Stimulated activated CD8-positive, alpha-beta memory T cell treated with anti-CD3 and anti-CD28 coated beads, Interleukin-7, amount 100 ng/mL, for 1 hour (primary cell): ENCODE measurements at regions not wholly inside any gene's neighbourhood (a gene's known extent, or its start where the extent isn't known, plus 50 kb on each side); places are given as distances from the start of the nearest gene placed in this dataset.

ENCODE experiments used
- DNase-seq, 2 donors: peaks; one replicate each; pipeline ENCODE4 v3.0.0-alpha.2; 2020; ENCODE audit warnings: low read depth in 2 of 2

DNA sequence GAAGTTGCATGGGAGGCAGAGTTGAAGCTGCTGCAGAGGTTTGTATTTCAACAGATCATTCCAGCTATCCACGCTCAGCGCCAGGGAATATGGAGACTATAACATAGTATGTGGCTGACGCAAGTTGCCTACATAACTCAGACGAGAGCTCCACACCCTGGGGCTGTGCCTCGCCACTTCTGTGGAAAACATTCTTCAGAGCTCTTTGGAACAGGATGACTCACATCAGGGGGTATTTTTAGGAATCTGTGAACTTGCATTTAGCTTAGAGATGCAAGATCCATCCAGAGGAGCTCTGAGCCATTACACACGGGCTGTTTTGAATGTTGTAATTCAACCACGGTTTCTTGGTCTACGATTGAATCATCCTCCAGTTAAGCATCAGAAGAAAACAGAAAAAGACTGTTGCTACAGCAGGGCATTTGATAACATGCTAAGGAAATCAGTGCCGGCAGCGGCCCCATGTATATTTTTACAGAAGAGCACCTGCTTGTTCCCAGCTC, 481.5 kb upstream of the AKR1E2 start:
- DNase-seq: no peak

DNA sequence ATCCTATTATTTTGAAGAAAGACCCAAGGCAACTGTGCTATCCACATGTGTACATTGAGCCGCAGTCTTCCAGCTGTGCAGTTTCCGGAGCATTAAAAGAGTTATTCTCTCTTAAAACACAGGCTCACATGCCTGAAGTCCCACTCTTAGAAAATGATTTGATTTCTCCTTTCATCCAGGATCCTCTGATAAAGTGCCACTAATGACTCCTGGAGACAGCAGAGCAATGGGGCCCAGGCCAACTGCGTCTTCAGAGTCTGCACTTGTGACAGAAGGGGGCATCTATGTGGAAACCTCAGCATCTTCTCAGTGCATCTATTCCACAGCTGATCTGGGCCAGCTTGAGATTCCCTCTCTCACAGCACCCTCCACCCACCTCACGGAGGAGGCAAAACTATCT, 482.1 kb upstream of the AKR1E2 start:
- no peak for DNase-seq

DNA sequence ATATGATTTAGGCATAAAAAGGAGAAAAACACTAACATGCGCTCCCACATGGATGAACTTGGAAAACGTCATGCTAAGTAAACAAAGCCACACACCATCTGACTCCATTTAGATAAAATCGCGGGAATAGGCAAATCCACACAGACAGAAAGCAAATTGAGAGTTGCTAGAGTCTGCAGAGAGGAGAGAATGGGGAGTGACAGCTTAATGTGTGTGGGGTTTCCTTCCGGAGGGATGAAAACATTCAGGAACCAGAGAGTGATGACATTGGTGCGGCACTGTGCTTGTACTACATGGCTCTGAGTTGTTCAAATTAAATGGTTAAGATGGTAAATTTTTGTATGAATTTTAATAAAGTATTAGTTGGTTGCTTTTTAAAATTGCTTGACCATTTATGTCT, 482.9 kb upstream of the AKR1E2 start:
- DNase-seq: no peak

DNA sequence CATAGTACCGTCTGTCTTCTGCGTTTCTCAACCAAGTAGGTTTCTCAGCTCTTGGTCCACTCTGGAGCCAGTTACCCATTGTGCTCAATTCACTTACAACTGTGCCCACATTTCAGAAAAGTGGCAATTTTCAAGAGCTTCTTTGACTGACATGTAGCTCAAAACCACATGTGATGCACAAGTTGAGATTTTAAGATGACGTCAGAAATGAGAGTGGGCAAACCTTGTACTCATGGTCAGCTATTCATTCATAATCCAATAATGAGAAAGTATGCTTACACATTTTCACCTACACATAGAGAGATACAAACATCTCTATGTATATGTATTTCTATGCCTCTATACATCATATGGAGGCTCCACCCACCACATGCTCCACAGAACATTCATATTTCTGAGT, 487.2 kb upstream of the AKR1E2 start:
- DNase-seq: no peak

DNA sequence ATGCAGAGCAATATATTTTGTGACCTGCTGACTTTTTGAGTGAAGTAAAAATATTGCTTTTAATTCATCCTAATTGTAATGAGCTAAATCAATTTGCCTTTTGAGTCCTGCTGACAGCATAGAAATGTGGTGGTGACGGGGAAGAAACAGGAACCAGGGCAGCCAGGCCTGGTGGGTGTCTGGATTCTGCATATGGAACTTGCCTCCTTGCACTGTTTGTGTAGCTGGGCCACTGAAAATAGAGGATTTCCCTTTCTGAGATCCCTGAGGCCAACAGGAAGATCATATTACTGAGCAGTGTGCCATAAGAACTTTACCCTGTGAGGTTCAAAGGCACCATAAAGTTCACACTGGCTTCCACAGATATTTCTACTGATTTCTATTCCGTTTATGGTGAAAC, 488.4 kb upstream of the AKR1E2 start:
- no peak for DNase-seq

DNA sequence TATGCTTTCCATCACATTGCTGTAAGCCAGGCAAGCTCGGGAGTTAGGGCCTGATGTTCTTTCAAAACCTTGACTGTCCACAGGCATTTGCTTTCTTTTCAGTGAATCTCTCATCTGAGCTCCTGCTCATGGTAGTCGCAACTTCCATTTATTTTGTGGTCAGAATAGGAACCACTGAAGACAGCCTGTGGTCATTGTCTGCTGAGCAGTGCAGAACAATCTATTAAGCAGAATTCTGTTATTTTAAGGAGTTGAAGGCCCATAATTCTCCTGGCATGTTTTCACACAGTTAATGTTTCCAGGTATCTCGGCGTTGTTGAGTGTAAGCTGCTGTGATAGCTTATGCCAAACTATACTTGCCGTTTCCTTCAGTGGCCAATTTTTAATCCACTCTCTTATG, 491.1 kb upstream of the AKR1E2 start:
- no peak for DNase-seq

DNA sequence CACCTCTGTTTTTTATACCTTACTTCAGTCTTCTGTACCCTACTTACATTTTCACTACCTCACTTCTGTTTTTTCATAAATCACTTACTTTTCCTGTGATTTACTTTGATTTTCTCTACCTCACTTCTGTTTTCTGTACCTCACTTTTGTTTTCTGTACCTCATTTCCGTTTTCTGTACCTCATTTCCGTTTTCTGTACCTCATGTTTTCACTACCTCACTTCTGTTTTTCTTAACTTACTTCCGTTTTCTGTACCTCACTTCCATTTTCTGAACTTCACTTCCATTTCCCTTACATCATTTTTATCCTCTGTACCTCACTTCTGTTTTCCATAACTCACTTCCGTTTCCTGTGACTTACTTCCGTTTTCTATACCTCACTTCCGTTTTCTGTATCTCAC, 492.0 kb upstream of the AKR1E2 start:
- DNase-seq: no peak

DNA sequence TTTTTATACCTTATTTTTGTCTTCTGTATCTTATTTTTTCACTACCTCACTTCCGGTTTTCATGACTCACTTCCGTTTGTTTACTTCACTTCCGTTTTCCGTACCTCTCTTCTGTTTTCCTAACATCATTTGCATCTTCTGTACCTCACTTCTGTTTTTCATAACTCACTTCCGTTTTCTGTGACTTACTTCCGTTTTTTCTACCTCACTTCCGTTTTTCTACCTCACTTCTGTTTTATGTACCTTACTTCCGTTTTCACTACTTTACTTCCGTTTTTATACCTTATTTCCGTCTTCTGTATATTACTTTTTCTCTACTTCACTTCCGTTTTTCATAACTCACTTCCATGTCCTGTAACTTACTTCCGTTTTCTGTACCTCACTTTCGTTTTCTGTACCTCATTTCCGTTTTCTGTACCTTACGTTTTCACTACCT, 492.5 kb upstream of the AKR1E2 start:
- no peak for DNase-seq

DNA sequence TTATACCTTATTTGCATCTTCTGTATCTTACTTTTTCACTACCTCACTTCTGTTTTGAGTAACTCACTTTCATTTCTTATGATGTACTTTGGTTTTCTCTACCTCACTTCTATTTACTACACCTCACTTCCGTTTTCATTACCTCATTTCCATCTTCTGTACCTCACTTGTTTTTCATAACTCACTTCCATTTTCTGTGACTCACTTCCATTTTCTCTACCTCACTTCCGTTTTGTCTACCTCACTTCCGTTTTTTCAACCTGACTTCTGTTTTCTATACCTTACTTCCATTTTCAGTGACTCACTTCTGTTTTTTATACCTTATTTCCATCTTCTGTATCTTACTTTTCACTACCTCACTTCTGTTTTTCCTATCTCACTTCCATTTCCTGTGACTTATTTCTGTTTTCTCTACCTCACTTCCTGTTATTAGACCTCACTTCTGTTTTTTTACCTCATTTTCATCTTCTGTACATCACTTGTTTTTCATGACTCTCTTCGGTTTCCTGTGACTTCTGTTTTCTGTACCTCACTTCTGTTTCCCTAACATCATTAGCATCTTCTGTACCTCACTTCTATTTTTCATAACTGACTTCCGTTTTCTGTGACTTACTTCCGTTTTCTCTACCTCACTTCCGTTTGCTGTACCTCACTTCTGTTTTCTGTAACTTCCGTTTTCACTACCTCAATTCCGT, 493.1 kb upstream of the AKR1E2 start:
- no peak for DNase-seq

DNA sequence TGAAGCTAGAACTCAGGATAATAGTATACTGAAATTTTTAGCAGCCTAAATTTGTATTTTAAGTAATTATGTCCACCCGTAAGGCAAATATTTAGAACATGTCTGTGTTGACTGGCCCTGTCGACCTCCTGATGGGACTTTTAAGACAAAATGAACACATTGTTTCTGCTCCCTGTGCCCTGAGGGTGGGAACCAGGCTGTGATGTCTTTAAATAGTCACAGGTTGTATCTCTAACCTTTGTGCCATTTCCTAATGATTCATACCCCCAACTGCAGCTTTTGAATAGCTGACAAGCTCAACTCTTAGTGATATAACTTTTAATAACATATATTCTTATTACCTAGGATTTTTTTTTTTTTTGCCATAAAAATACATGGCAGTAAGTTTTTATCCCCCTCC, 494.9 kb upstream of the AKR1E2 start:
- DNase-seq: no peak

DNA sequence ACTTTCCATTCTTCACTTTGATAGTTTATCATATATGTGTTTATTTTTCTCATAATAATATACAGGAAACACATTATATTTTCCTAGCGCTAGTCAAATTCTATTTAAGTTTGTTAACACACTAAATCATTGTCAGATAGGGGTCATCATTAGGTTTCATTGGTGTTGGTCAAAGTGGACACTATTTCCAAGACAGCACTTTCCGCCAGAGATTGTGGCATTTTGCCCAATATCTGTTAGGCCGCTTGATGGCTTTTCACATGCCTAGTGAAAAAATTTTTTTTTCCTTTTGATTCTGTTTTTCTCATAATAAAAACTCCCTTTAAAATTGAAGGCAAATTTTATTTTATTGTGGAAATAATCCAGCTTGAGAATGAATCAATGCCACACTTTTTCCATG, 495.4 kb upstream of the AKR1E2 start:
- no peak for DNase-seq

DNA sequence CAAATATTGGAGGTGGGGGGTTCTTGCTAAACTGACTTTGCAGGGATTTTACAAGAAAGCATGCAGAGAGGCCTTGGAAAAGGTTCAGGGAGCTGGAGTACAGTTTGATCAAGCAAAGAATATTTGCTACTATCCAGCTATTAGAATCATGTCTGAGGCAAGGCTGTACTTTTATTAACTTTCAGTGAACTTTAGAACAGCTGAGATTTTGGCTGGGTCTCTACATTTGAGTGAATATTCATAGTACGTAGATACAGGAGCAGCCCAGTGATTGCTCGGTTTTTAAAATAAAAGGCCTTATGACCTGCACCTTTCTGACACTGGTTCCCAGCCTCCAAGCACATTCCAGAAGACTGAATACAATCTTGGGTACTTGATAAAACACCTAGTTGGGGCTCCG, 496.8 kb upstream of the AKR1E2 start:
- DNase-seq: no peak

DNA sequence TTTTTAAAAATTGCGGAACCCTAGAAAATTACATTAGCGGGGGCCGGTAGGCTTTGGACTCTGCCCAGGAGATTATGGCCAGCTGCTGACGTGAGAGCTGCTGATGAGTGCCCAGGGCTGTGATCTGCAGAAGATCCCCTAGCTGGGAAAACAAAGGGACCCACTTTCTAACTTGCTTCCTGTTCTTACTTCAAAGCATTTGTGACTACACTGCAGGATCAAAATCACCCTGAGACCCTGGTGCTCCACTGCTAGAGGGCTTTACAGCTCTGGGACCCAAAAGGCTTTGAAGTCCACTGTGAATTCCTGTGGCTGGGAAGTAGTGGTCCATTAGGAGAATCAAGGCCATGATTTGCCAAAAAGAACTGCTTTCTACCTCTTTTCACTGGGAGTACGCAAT, 499.4 kb upstream of the AKR1E2 start:
- no peak for DNase-seq

DNA sequence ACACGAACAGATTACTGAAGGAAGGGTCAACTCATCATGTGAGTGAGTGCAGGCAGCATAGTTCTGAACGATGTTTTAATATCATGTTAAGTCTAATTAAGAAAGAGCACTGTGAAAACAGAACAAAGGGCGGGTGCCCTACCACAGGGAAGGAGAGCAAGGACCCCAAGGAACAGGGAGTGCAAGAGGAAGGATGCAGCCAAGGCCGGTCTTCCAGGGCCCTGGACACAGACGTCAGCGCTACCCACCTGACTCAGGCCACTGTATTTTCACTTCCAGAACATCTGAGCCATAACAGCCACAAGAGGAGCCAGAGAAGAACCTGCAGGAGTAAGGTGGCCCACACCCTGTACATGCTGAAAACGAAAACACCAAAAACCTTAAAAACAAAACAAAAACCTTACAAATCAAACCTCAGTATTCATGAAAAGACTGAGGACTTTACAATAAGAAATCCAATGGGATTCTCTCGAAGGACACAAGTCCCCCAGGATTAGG, 506.1 kb upstream of the AKR1E2 start:
- DNase-seq: no peak

DNA sequence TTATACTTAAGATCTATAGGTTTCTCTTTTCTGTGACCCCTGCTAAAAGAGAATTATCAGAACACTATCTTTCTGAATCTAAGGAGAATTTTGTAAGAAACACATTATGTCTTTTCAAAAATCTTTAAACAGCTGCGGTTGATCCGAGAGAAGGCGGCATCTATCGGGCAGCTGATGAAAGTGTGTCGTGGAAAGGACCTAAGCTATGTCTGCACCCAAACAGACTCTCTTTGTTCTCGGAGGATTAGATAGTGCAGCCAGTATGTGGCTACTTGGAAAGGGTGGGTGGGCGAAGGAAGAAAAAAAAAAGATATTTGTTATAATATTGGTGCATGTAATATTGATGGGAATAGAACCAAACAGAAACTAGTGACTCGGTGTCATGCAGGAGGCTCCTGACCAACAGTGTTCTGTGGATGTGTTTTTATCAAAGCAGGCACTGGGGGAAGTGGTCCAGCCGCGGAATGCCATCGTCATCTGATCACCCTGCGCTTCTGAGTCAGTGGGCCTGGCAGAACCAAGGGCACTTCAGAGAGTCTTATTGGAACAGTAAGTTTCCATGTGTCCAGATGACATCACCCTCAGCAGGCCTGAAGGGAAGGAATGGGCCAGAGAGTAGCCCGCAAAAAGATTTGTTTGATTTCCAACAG, 509.7 kb upstream of the AKR1E2 start:
- no peak for DNase-seq

DNA sequence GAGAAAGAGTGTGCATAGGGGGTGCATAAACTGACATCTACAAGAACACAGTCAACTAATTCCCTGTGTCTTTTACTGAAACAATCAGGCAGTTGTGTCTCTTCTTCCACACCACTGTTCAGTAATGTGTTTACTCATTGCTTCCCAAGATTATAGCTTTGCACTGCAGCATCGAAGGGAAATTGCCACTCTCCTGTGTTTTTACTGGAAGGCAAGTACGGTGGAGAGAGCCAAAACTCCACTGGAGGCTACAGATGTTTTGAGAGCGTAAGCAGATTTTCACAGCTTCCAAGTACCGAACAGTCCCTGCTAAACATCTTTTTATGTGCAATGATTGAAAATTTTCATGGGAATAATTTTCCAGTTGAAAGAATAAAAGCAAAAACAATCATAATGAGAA, 510.5 kb upstream of the AKR1E2 start:
- DNase-seq: no peak

DNA sequence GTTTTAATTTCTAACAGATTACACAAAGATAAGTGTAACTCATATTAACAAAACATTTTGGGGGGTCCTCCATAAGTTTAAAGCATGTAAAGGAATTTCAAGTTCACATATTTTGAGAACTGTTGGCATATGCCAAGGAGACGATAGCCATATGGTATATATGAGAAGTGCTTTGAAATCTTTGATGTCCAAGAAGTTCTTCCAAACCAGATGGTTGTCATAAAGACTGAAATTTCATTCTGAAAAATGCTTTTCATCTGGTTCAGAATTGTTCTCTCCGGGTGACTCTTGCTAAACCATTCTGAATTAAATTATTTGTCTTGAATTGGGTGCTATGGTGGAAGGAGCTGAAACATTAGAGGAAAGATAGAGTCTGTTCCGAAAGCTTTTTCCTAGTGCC, 513.0 kb upstream of the AKR1E2 start:
- DNase-seq: no peak

DNA sequence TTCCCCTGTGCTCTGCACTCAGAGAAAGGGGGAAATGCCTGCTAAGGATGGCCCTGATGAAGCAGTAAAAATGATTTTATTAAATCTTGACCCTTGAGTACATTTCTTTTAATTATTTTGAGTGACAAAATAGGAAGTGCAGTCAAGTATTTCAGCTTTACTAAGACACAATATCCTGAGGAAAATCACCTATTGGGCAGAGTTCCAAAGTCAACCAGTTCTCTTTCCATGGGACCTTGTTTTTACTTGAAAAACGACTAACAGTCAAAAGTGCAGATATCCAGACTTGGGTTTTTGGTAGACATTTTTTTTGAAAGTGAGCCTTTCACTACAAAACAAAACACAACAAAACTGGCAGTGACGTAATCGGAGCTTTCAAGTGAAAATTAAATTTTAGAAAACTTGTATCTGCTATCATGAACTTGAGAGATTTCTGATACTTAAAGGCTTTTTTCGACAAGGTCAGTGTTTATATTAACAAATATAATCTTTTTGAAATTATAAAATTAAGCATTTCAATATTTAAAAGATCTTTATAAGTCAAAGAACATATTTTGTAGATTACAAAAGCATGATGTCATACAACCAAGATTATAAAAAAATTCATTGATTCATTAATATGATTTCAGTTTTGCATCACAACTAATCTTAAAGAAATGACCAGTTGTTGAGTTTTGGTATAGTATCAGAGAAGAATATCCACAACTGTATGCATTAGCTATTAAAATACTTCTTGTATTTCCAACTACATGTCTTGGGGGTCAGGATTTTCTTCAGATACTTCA, 513.8 kb upstream of the AKR1E2 start:
- DNase-seq: no peak

DNA sequence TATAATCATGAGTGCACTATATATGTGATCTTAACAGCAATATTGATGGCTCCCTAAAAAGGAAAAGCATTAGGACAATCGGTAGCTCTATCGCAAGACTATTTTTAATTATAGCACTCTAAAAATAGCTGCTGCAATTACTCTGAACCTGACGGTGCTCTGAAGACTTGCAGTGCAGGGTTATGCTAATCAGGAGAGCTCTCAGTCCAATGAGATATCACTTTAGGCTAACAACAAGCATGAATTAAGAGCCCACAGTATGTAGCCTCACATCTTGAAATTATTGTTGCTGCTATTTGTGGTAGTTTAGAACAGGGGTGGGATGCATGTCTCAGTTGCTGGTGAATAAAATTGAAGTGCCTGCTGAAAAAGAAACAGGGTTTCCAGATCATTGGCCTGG, 515.8 kb upstream of the AKR1E2 start:
- no peak for DNase-seq

DNA sequence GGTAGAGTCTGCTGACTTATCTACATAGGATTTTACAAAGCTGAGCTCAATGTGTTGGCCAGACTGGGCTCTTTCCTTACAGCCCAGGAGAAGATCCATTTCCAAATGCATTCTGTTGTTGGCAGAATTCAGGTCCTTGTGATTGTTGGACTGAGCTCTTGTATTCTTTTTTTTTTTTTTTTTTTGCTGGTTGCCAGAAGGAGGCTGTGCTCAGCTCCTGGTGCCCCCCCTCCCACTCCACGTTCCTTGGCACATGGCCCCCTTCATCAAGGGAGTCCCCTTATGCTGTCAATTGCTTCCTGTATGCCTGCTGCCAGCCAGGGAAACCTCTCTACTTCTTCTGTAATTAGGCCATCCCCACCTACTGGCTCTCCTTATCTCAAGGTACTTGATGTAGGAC, 518.1 kb upstream of the AKR1E2 start:
- DNase-seq: no peak

DNA sequence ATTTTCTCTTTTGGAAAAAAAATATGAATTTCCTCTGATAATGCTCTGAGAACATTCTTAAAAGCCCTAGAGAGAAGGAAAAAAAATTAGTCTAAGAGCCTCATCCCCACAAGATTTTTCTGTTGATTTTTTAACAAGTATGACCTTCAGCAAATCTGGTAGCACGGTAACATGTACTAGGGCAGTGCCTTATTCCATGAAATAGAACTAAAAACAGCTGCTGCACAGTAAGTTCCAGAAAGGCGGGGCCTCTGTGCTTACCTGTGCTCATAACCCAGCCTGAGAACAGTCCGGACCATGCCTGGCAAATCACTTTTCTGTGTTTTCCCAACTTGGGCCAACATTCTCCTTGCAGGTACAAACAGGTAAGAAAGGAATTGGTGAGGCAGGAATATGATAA, 519.1 kb upstream of the AKR1E2 start:
- DNase-seq: no peak

DNA sequence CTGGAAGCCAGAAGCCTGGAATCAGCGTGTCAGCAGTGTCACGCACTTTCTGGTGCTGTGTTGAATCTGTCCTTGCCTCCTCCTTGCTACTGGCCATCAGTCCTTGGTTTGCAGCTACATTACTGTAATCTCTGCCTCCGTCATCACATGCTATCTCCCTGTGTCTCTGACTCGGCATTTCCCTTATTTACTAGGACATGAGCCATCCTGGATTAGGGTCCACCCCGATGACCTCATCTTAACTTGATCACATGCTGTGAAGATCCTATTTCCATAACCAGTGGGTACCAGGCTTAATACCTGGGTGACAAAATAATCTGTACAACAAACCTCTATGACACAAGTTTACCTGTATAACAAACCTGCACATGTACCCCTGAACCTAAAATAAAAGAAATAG, 518.0 kb upstream of the KLF6 start:
- no peak for DNase-seq
